OCI-LY1 (cell line): ENCODE measurements at regions not wholly inside any gene's neighbourhood (a gene's known extent, or its start where the extent isn't known, plus 50 kb on each side); places are given as distances from the start of the nearest gene placed in this dataset.

Experiments
- H2AFZ ChIP-seq: fragments of 200-600 bp; sonication (generic), shearing (Covaris generic); 2 replicates; pipeline ENCODE4 v1.6.0; 2014; ENCODE audit warnings: antibody characterized with exemption, mild to moderate bottlenecking, low read length
- H3F3A ChIP-seq: fragments of 200-600 bp; sonication (generic), shearing (Covaris generic); 2 replicates; pipeline ENCODE4 v1.6.0; 2014; ENCODE audit warnings: mild to moderate bottlenecking, antibody characterized with exemption, low read length, moderate library complexity; ENCODE audit not compliant: insufficient read depth
- H3K27ac ChIP-seq: fragments of 200-600 bp; sonication (generic); 2 replicates; pipeline ENCODE4 v1.5.1; 2014; ENCODE audit warnings: low read length, mixed run types, mild to moderate bottlenecking, low read depth; ENCODE audit not compliant: poor library complexity, severe bottlenecking
- H3K27me3 ChIP-seq: fragments of 200-600 bp; sonication (generic); 2 replicates; pipeline ENCODE4 v1.6.0; 2014; ENCODE audit warnings: antibody characterized with exemption, mild to moderate bottlenecking, low read length, moderate library complexity; ENCODE audit not compliant: insufficient read depth
- H3K36me3 ChIP-seq: fragments of 200-600 bp; sonication (generic); 2 replicates; pipeline ENCODE4 v1.6.1; 2014; ENCODE audit warnings: mild to moderate bottlenecking, antibody characterized with exemption, low read length, moderate library complexity, mixed read lengths; ENCODE audit not compliant: insufficient read depth
- H3K4me1 ChIP-seq: fragments of 200-600 bp; sonication (generic); 2 replicates; pipeline ENCODE4 v1.5.1; 2014; ENCODE audit warnings: mild to moderate bottlenecking, low read length, moderate library complexity; ENCODE audit not compliant: insufficient read depth, severe bottlenecking
- H3K4me2 ChIP-seq: fragments of 200-600 bp; sonication (generic), shearing (Covaris generic); 2 replicates; pipeline ENCODE4 v1.6.1; 2014; ENCODE audit warnings: low read length
- H3K4me3 ChIP-seq: fragments of 200-600 bp; sonication (generic); 2 replicates; pipeline ENCODE4 v1.5.1; 2014; ENCODE audit warnings: low read length, low read depth, mild to moderate bottlenecking, mixed read lengths; ENCODE audit not compliant: poor library complexity, severe bottlenecking
- H3K79me2 ChIP-seq: fragments of 200-600 bp; shearing (Covaris generic); 2 replicates; pipeline ENCODE4 v1.6.1; 2016; ENCODE audit warnings: mixed run types, low read length, mixed read lengths; ENCODE audit not compliant: insufficient read depth
- H3K9ac ChIP-seq: fragments of 200-600 bp; sonication (generic), shearing (Covaris generic); 2 replicates; pipeline ENCODE4 v1.6.1; 2014; ENCODE audit warnings: mild to moderate bottlenecking, low read length, mixed read lengths
- H3K9me2 ChIP-seq: fragments of 200-600 bp; sonication (generic), shearing (Covaris generic); 2 replicates; pipeline ENCODE4 v1.6.1; 2014; ENCODE audit warnings: low read depth, mild to moderate bottlenecking, low read length, mixed read lengths
- H3K9me3 ChIP-seq: fragments of 200-600 bp; shearing (Covaris generic); 2 replicates; pipeline ENCODE4 v1.6.1; 2014; ENCODE audit warnings: low read length, mixed read lengths
- H4K20me1 ChIP-seq: fragments of 200-600 bp; sonication (generic), shearing (Covaris generic); 2 replicates; pipeline ENCODE4 v1.6.0; 2016; ENCODE audit warnings: mild to moderate bottlenecking, low read length; ENCODE audit not compliant: insufficient read depth
- EZH2 ChIP-seq: fragments of 200-600 bp; sonication (generic), shearing (Covaris generic); IDR thresholded peaks from 2 replicates; pipeline ENCODE4 v1.8.0; 2017; ENCODE audit warnings: borderline replicate concordance, mixed run types, mild to moderate bottlenecking, antibody characterized with exemption, low read length, moderate library complexity, mixed read lengths
- TF ChIP-seq, protein P1 (sequence below): fragments of 200-600 bp; sonication (generic), shearing (Covaris generic); IDR thresholded peaks from 2 replicates; pipeline ENCODE4 v1.5.1; 2017; ENCODE audit warnings: mild to moderate bottlenecking, antibody characterized with exemption, low read length, moderate library complexity, mixed read lengths

DNA sequence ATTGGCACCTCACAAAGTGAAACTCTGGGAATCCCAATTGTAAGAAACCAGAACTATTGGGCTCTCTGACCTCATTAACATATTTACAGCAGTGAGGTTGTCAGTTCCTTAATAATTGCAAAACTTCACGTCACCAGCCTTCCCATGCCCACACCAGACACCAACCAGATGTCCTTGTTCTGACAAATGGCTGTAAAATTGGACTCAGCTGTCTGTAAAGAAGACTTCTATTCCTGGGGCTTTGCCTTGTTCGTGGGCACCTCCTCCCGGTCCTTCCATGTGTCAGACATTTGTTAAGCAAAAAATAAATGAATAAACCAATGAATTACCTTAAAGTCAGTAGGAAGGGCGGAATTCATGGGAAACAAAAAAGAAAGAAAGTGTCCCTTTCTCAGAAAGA is 284.3 kb upstream of the CDH11 start:
- no peak overlapping the region for H2AFZ ChIP-seq
- TF ChIP-seq, protein P1, sequence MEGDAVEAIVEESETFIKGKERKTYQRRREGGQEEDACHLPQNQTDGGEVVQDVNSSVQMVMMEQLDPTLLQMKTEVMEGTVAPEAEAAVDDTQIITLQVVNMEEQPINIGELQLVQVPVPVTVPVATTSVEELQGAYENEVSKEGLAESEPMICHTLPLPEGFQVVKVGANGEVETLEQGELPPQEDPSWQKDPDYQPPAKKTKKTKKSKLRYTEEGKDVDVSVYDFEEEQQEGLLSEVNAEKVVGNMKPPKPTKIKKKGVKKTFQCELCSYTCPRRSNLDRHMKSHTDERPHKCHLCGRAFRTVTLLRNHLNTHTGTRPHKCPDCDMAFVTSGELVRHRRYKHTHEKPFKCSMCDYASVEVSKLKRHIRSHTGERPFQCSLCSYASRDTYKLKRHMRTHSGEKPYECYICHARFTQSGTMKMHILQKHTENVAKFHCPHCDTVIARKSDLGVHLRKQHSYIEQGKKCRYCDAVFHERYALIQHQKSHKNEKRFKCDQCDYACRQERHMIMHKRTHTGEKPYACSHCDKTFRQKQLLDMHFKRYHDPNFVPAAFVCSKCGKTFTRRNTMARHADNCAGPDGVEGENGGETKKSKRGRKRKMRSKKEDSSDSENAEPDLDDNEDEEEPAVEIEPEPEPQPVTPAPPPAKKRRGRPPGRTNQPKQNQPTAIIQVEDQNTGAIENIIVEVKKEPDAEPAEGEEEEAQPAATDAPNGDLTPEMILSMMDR = no peak
- TF ChIP-seq EZH2 = no peak
- no peaks in the 10 kb centered on the region for H4K20me1 ChIP-seq

DNA sequence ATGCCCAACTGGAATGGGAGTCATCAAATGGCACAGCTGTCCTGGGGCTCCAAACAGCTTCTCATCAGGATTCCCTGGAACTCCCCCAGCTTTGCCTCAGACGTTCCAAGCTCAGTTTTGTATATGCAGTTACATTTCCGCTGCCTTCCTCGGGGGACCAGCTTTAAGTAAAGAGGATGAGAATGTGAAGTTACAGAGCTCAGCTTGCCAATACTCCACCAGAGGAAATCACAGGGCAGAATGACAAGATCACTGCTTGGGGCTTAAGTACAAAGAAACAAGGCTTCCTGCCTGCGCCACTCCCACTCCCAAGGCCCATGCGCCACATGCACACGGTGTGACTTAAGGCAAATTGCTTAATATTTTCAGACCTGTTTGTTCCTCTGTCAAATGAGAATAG is 272.4 kb upstream of the CDH11 start:
- Histone ChIP-seq H2AFZ (no peak overlapping the region), H3K4me2 (no peak overlapping the region), H3K27ac (no peak overlapping the region), H3K9me2 (no peaks in the 10 kb centered on the region), H3K4me3 (no peak overlapping the region), H3K4me1 (no peaks in the 10 kb centered on the region), H3K9me3 (no peaks in the 10 kb centered on the region), H4K20me1 (no peaks in the 10 kb centered on the region), H3K27me3 (no peaks in the 10 kb centered on the region), H3F3A (no peaks in the 10 kb centered on the region), H3K36me3 (no peaks in the 10 kb centered on the region), H3K79me2 (no peaks in the 10 kb centered on the region), H3K9ac (no peak overlapping the region)
- TF ChIP-seq, protein P1 = no peak
- no peak for TF ChIP-seq EZH2

More for the DNA sequence above, 284.3 kb upstream of the CDH11 start:
- H3K79me2 ChIP-seq = no peaks in the 10 kb centered on the region
- no peaks in the 10 kb centered on the region for H3K27me3 ChIP-seq
- H3K4me3 ChIP-seq = no peak overlapping the region
- H3K4me1 ChIP-seq = no peaks in the 10 kb centered on the region
- H3F3A ChIP-seq = no peaks in the 10 kb centered on the region
- H3K4me2 ChIP-seq = no peak overlapping the region
- no peaks in the 10 kb centered on the region for H3K36me3 ChIP-seq
- H3K9me3 ChIP-seq = no peaks in the 10 kb centered on the region
- H3K27ac ChIP-seq = no peak overlapping the region
- H3K9ac ChIP-seq = no peak overlapping the region
- H3K9me2 ChIP-seq = no peaks in the 10 kb centered on the region

DNA sequence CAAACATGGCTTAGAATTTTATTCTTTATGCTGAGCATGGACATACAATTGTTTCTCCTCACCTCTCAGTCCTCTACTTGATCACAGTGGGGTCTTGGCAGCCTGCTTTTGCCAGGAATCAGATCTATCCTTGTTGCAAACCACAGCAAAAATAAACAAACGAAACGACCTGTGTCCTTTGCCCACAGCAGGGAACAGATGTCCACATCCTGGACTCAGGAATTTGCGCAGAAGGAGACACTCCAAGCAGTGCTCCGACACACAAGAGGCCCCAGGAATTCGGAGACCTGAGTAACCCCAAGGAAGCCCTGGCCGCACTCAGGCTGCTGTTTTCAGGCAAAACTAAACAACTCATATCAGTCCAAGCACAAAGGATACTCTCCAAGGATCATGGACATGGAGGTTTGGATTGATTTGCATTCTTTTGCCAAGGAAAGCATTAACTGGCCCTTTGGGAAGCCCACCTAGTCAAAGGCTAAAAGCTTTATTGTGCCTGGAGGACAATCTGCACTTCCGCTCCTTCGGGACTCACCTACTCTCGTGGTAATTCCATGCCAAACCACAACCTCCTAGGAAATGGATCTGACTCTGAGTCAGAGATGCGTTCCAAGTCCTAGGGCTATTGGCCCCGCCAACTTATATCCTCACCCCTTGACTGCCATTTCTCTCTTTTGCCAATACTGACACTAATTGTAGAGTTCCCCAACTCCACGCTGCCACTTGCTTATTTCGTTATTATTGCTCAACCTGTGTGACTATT is 271.1 kb upstream of the CDH11 start:
- no peak overlapping the region for H3K9ac ChIP-seq
- H3K9me2 ChIP-seq = no peaks in the 10 kb centered on the region
- no peaks in the 10 kb centered on the region for H3K4me1 ChIP-seq
- no peak for TF ChIP-seq EZH2
- TF ChIP-seq, protein P1 = no peak
- no peaks in the 10 kb centered on the region for H3K27me3 ChIP-seq
- H4K20me1 ChIP-seq = no peaks in the 10 kb centered on the region
- H3F3A ChIP-seq = no peaks in the 10 kb centered on the region
- H3K4me2 ChIP-seq = no peak overlapping the region
- H3K9me3 ChIP-seq = no peaks in the 10 kb centered on the region
- no peak overlapping the region for H3K27ac ChIP-seq
- no peaks in the 10 kb centered on the region for H3K79me2 ChIP-seq
- no peaks in the 10 kb centered on the region for H3K36me3 ChIP-seq
- no peak overlapping the region for H3K4me3 ChIP-seq
- H2AFZ ChIP-seq = no peak overlapping the region
